Natural killer cell (primary cell): ENCODE measurements at regions not wholly inside any gene's neighbourhood (a gene's known extent, or its start where the extent isn't known, plus 50 kb on each side); places are given as distances from the start of the nearest gene placed in this dataset.

Experiments used
- ATAC-seq, 3 donors: fragments of 150-1000 bp in 2 of 3; fragments of 200-7000 bp in 1 of 3; cut with Tn5 transposase; 1 replicate in 1 of 3; 2 replicates in 2 of 3; pipeline ENCODE4 v1.10.0; 2021; ENCODE audit warnings: mild to moderate bottlenecking in 2 of 3, moderate library complexity in 2 of 3
- DNase-seq, 2 donors: peaks; one replicate each; pipeline versions ENCODE4 v3.0.0 to v3.0.0-alpha.2; 2013 to 2021; ENCODE audit warnings: mixed read lengths in 1 of 2
- H3K27ac ChIP-seq: one replicate; pipeline ENCODE4 v1.5.1; 2013; ENCODE audit warnings: mild to moderate bottlenecking, low read length
- H3K27me3 ChIP-seq: one replicate; pipeline ENCODE4 v1.6.1; 2013; ENCODE audit warnings: low read length; ENCODE audit not compliant: control insufficient read depth, insufficient read depth
- H3K36me3 ChIP-seq: one replicate; pipeline ENCODE4 v1.6.1; 2013; ENCODE audit warnings: low read length; ENCODE audit not compliant: control insufficient read depth, insufficient read depth
- H3K4me1 ChIP-seq: one replicate; pipeline ENCODE4 v1.6.1; 2013; ENCODE audit warnings: low read length; ENCODE audit not compliant: control insufficient read depth, insufficient read depth
- H3K4me3 ChIP-seq: one replicate; pipeline ENCODE4 v1.5.1; 2013; ENCODE audit warnings: low read length
- H3K9me3 ChIP-seq: one replicate; pipeline ENCODE4 v1.6.1; 2013; ENCODE audit warnings: low read length; ENCODE audit not compliant: control insufficient read depth, insufficient read depth
- H3K27ac Mint-ChIP-seq, 2 donors: one replicate each; pipeline ENCODE4 v1.8.0; 2022; ENCODE audit warnings: mild to moderate bottlenecking in 2 of 2, mixed read lengths in 2 of 2, moderate library complexity in 1 of 2
- H3K27me3 Mint-ChIP-seq, 2 donors: one replicate each; pipeline ENCODE4 v1.8.0; 2022; ENCODE audit warnings: low read depth in 2 of 2, mixed read lengths in 2 of 2
- H3K36me3 Mint-ChIP-seq: one replicate; pipeline ENCODE4 v1.8.0; 2022; ENCODE audit warnings: mixed read lengths
- H3K4me1 Mint-ChIP-seq, 2 donors: one replicate each; pipeline ENCODE4 v1.8.0; 2022; ENCODE audit warnings: mixed read lengths in 2 of 2
- H3K4me3 Mint-ChIP-seq: one replicate; pipeline ENCODE4 v1.8.0; 2022; ENCODE audit warnings: mild to moderate bottlenecking, moderate library complexity, mixed read lengths
- H3K9me3 Mint-ChIP-seq, 2 donors: one replicate each; pipeline ENCODE4 v1.8.0; 2022; ENCODE audit warnings: mixed read lengths in 2 of 2
- WGBS: methylation state at CpG from one replicate; pipeline ENCODE4 v1.1.7; 2013; ENCODE audit warnings: missing lambda C conversion rate; ENCODE audit not compliant: insufficient coverage; 5-methylcytosine and 5-hydroxymethylcytosine counted together
- intact Hi-C: fragments of 100-400 bp; cut with micrococcal nuclease; formaldehyde crosslinking; loops from one replicate; pipeline ENCODE4 v1.14.2; 2022
- TF ChIP-seq, protein P1 (sequence below): fragments of 200-600 bp; IDR thresholded peaks from one replicate; pipeline ENCODE4 v1.8.0; 2022; ENCODE audit warnings: antibody characterized with exemption

DNA sequence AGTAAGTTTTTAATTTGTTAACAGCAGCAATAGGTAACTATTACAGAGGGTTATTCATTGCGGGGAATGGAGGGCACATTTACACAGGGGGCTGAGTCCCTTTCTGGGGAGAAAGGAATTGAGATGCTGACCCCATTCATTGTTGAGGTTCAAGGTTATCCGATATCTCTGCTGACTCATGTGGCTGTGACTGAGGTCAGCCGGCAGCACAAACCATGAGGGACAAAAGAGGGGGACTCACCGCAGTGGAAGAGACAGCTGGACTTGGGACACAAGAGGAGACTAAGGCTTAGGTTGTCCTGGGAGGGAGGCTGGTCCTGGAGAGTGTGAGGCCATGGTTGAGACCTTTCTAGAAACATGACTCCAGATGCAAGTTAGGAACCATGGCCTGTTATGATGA is 119.1 kb upstream of the XYLT1 start:
- no peak overlapping the region for H3K4me3 ChIP-seq
- Mint-ChIP-seq H3K27me3 (peaks cover 22 to 49% of the 10 kb centered on the region in 2 donors), H3K27ac (peak overlapping the region; percentile 9 to 73), H3K4me3 (no peak overlapping the region), H3K36me3 (peaks cover 8% of the 10 kb centered on the region), H3K4me1 (peaks cover 8 to 20% of the 10 kb centered on the region in 2 donors), H3K9me3 (no peaks in the 10 kb centered on the region)
- WGBS = 89% methylated on average over 4 of the region's 4 CpGs
- TF ChIP-seq, protein P1, sequence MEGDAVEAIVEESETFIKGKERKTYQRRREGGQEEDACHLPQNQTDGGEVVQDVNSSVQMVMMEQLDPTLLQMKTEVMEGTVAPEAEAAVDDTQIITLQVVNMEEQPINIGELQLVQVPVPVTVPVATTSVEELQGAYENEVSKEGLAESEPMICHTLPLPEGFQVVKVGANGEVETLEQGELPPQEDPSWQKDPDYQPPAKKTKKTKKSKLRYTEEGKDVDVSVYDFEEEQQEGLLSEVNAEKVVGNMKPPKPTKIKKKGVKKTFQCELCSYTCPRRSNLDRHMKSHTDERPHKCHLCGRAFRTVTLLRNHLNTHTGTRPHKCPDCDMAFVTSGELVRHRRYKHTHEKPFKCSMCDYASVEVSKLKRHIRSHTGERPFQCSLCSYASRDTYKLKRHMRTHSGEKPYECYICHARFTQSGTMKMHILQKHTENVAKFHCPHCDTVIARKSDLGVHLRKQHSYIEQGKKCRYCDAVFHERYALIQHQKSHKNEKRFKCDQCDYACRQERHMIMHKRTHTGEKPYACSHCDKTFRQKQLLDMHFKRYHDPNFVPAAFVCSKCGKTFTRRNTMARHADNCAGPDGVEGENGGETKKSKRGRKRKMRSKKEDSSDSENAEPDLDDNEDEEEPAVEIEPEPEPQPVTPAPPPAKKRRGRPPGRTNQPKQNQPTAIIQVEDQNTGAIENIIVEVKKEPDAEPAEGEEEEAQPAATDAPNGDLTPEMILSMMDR = no peak
- DNase-seq (no peak), ATAC-seq (peak in 1 of 3 donors; percentile 12)
- no peaks in the 10 kb centered on the region for H3K9me3 ChIP-seq
- H3K27me3 ChIP-seq = peaks cover 4% of the 10 kb centered on the region
- no peak overlapping the region for H3K27ac ChIP-seq
- intact Hi-C loops = no loop called here
- no peaks in the 10 kb centered on the region for H3K36me3 ChIP-seq
- peaks cover 19% of the 10 kb centered on the region for H3K4me1 ChIP-seq

DNA sequence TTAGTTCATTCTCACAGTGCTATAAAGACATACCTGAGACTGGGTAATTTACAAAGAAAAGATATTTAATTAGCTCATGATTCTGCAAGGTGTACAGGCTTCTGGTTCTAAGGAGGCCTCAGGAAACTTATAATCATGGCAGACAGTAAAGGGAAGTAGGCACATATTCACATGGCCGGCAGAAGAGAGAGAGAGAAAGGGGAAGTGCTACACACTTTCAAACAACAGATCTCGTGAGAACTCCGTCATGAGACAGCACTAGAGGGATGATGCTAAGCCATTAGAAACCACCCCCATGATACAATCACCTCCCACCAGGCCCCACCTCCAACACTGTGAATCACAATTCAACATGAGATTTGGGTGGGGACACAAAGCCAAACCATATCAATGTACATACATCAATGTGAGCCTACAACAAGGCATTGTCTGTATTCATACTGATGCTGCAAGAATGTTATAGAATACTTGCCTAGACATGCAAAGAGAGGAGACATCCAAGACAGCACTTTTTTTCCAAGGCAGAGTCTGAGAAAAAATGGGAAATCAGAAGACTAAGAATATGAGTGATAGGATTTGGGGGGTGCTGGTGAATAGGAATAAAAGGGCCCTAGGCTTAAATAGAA is 114.8 kb upstream of the XYLT1 start:
- DNase-seq = no peak
- Histone ChIP-seq H3K36me3 (no peaks in the 10 kb centered on the region), H3K9me3 (no peaks in the 10 kb centered on the region), H3K27ac (no peak overlapping the region), H3K27me3 (peaks cover 4% of the 10 kb centered on the region), H3K4me1 (peaks cover 7% of the 10 kb centered on the region), H3K4me3 (no peak overlapping the region)
- intact Hi-C loops = no loop called here
- Mint-ChIP-seq H3K36me3 (peaks cover 8% of the 10 kb centered on the region), H3K27ac (no peak overlapping the region), H3K27me3 (peaks cover 17 to 61% of the 10 kb centered on the region in 2 donors), H3K9me3 (no peaks in the 10 kb centered on the region), H3K4me1 (peaks cover under 1 to 9% of the 10 kb centered on the region in 2 donors), H3K4me3 (no peak overlapping the region)
- TF ChIP-seq, protein P1 = no peak
- no peak for ATAC-seq
- WGBS = 56% methylated on average over 3 of the region's 3 CpGs

DNA sequence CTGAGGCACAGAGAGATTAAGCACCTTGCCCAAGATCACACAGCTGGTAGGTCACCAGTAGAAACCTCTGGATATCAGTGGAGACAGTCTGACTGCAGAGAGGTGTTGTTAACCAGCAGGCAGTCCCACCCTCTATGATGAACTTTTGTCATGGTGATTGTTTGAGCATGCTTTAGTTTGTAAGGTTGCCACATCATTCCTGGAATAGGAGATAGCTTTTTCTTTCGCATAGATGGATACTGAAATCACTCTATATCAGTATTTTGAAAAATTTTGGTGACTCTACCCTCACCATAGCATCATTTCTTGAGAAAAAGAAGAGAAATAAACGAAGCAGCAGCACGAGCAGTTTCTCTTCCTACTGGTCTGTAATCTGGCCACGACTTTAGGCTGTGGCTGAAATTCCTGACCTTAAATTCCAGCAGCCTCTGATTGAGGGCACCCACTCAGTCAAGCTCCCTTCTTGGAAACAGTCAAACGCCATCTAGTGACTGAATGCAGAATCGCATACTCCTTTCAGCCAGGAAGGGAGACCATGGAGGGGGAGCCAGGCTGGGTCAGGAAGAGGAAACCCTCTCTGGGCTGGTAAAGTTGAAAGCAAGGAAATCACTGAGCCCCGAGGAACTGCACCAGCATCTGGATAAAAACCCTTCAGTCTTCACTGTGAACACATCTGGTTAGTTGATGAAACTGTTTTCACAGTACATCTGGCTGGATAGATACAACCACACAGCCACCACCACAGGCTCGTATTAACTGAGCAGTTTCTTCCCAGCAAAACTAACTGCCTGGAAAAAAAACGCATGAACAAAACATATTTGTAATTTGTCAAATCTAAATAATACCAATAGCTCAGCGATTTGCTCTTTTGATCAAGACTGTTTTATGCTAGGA is 108.5 kb upstream of the XYLT1 start:
- peak; percentile 29 to 84 for DNase-seq
- 7% methylated on average over 9 of the region's 10 CpGs for WGBS
- peaks cover 5% of the 10 kb centered on the region in 2 donors for H3K4me1 Mint-ChIP-seq
- peak; percentile 68 to 89 (median 76) for ATAC-seq
- peak overlapping the region in 1 of 2 donors; percentile 27 for H3K27ac Mint-ChIP-seq
- no peaks in the 10 kb centered on the region for H3K9me3 Mint-ChIP-seq
- peaks cover 13 to 44% of the 10 kb centered on the region in 2 donors for H3K27me3 Mint-ChIP-seq
- H3K4me3 Mint-ChIP-seq = no peak overlapping the region
- TF ChIP-seq, protein P1 = peak; percentile 91
- intact Hi-C loops = loop anchor here (1.0 to 5.0 kb wide), 3 partner anchors 367 to 718 kb away; no protein-coding TSS in a partner anchor
- no peaks in the 10 kb centered on the region for H3K4me1 ChIP-seq
- no peaks in the 10 kb centered on the region for H3K36me3 Mint-ChIP-seq
- no peak overlapping the region for H3K27ac ChIP-seq
- H3K36me3 ChIP-seq = no peaks in the 10 kb centered on the region
- H3K4me3 ChIP-seq = no peak overlapping the region
- H3K27me3 ChIP-seq = no peaks in the 10 kb centered on the region
- no peaks in the 10 kb centered on the region for H3K9me3 ChIP-seq
